ENCODE measurements at regions not wholly inside any gene's neighbourhood (a gene's known extent, or its start where the extent isn't known, plus 50 kb on each side); places are given as distances from the start of the nearest gene placed in this dataset.

- Histone ChIP-seq H3K79me2 (ENCODE audit: insufficient read depth, low read length) (no peaks in the 10 kb centered on the region), H4K20me1 (ENCODE audit: insufficient read depth, low read length) (no peaks in the 10 kb centered on the region), H3K4me1 (ENCODE audit: insufficient read depth, low read length) (no peaks in the 10 kb centered on the region), H2AFZ (ENCODE audit: low read length) (no peak overlapping the region), H3K9ac (ENCODE audit: insufficient read depth, low read depth, low read length) (no peak overlapping the region), H3K27ac (ENCODE audit: extremely low read length, insufficient read depth, low read length) (no peak overlapping the region), H3K27me3 (ENCODE audit: control insufficient read depth in 1 of 2, insufficient read depth in 2 of 2, low read length in 2 of 2) (peaks cover 0 to 2% of the 10 kb centered on the region in 2 experiments; a peak in 1 of 5 replicates), H3K9me3 (ENCODE audit: low read length) (no peaks in the 10 kb centered on the region), H3K4me3 (replicated peaks in 1 of 3; ENCODE audit: insufficient read depth in 1 of 3, low read depth in 2 of 3, low read length in 3 of 3) (no peak overlapping the region), H3K4me2 (ENCODE audit: low read depth, low read length) (no peak overlapping the region), H3K36me3 (replicated peaks in 1 of 2; ENCODE audit: control insufficient read depth in 1 of 2, insufficient read depth in 2 of 2, low read length in 2 of 2) (no peaks in the 10 kb centered on the region)
- ChIA-PET CTCF (ENCODE audit: low intra/inter-chr PET ratio, low total read pairs) (no interaction called here), POLR2A (no interaction called here)
- whole genome bisulfite sequencing (ENCODE audit: low lambda C conversion rate) = 7% methylated on average over 5 of the region's 5 CpGs
- FAIRE-seq = no peak
- intact Hi-C loops (cut with micrococcal nuclease; ENCODE audit: unreplicated experiment) = no loop called here
- no TSS peak for BruUV-seq (replicated peaks)
- TF ChIP-seq ZBTB14 (CRISPR knock-in tag; IDR thresholded peaks at IDR 0.05) = no peak
- TF ChIP-seq ZFX (CRISPR knock-in tag; IDR thresholded peaks at IDR 0.05; ENCODE audit: low read depth) = no peak
- TF ChIP-seq CBX2 (IDR thresholded peaks at IDR 0.05; ENCODE audit: low read depth, low read length) = no peak
- TF ChIP-seq CBX2 (CRISPR knock-in tag; IDR thresholded peaks at IDR 0.05; ENCODE audit: low read depth) = no peak
- TF ChIP-seq ZNF326 (CRISPR knock-in tag; IDR thresholded peaks at IDR 0.05; ENCODE audit: borderline replicate concordance) = no peak
- TF ChIP-seq KAT7 (CRISPR knock-in tag; IDR thresholded peaks at IDR 0.05; ENCODE audit: borderline replicate concordance) = no peak
- no peak for TF ChIP-seq NR2F6 (IDR thresholded peaks at IDR 0.05)
- TF ChIP-seq NR2F6 (CRISPR knock-in tag; IDR thresholded peaks at IDR 0.05) = no peak
- TF ChIP-seq TERF1 (CRISPR knock-in tag; IDR thresholded peaks at IDR 0.05) = no peak
- no peak for TF ChIP-seq ZNF441 (CRISPR knock-in tag; IDR thresholded peaks at IDR 0.05; ENCODE audit: borderline replicate concordance)
- TF ChIP-seq SNAPC5 (CRISPR knock-in tag; IDR thresholded peaks at IDR 0.05; ENCODE audit: borderline replicate concordance) = no peak
- TF ChIP-seq NFKB2 (CRISPR knock-in tag; IDR thresholded peaks at IDR 0.05; ENCODE audit: borderline replicate concordance) = no peak
- TF ChIP-seq NFE2L2 (IDR thresholded peaks at IDR 0.05; ENCODE audit: low read length) = no peak
- no peak for TF ChIP-seq ZNF878 (CRISPR knock-in tag; IDR thresholded peaks at IDR 0.05)
- TF ChIP-seq ZNF576 (CRISPR knock-in tag; IDR thresholded peaks at IDR 0.05) = no peak
- TF ChIP-seq ETV5 (CRISPR knock-in tag; IDR thresholded peaks at IDR 0.05; ENCODE audit: borderline replicate concordance) = no peak
- TF ChIP-seq ZNF512B (CRISPR knock-in tag; IDR thresholded peaks at IDR 0.05; ENCODE audit: borderline replicate concordance) = no peak
- no peak for TF ChIP-seq SMARCE1 (IDR thresholded peaks at IDR 0.05; ENCODE audit: borderline replicate concordance)
- TF ChIP-seq NFYB (CRISPR knock-in tag; IDR thresholded peaks at IDR 0.05) = no peak
- no peak for TF ChIP-seq HNRNPL (IDR thresholded peaks at IDR 0.05; ENCODE audit: low read depth, low read length)
- no peak for TF ChIP-seq BHLHE40 (IDR thresholded peaks at IDR 0.05; ENCODE audit: low read length)
- in situ Hi-C loops (cut with HindIII; ENCODE audit: extremely low pct_ligation_motif_present, low pct_unique_long_range_greater_than_20kb) = no loop called here
- ATAC-seq = no peak
- DNase-seq (ENCODE audit: low spot score) = no peak
Observed at GRCh38 chr2:65729246-65729645, 296.8 kb upstream of the SPRED2 start.
